Stimulated activated CD4-positive, alpha-beta T cell treated with anti-CD3 and anti-CD28 coated beads, Interleukin-1b, Interleukin-23, amount 100 ng/mL, for 4 hours (primary cell): ENCODE measurements at regions not wholly inside any gene's neighbourhood (a gene's known extent, or its start where the extent isn't known, plus 50 kb on each side); places are given as distances from the start of the nearest gene placed in this dataset.
"Not testable (repeated sequence)": the region's sequence is repeated elsewhere in the genome, so short reads cannot be mapped to it uniquely, and the experiment has no call there.

Experiments used
- DNase-seq, 2 donors: peaks; one replicate each; pipeline ENCODE4 v3.0.0-alpha.2; 2020; ENCODE audit warnings: low read depth in 2 of 2

GRCh38 chr3:17836919-17837318 lies 94.5 kb upstream of the TBC1D5 start:
- DNase-seq, result no peak

GRCh38 chr3:17836092-17836491 lies 93.7 kb upstream of the TBC1D5 start:
- no peak for DNase-seq

DNA sequence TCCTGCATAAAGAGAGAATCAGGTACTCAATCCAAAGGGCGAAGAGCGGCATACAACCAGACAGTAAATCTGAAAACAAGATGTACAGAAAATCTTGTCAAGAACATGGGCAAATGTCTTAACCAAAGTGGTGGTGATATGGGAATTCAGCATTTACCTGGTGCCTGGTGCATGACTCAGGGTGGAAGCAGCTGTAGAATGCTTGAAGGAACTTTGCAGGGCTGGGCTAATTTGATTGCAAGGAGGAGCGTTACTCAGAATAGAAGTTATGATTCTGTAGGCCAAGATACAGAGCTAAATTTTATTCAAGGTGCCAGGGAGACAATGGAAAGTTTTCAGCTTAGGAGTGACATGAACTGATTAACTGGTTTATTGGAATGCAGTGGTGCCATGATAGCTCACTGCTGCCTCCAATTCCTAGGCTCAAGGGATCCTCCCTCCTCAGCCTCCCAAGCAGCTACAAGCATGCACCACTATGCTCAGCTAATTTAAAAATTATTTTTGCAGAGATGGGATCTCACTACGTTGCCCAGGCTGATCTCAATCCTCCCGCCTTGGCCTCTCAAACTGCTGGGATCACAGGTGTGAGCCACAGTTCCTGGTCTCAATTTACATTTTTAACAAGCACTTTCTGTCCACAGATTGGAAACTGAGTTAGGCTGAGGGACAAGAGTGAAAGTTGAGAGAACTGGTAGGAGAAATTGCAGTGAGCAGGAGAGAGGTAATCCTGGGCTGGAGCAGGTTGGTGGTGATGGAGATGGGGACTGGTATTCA lies 91.5 kb upstream of the TBC1D5 start:
- no peak for DNase-seq

DNA sequence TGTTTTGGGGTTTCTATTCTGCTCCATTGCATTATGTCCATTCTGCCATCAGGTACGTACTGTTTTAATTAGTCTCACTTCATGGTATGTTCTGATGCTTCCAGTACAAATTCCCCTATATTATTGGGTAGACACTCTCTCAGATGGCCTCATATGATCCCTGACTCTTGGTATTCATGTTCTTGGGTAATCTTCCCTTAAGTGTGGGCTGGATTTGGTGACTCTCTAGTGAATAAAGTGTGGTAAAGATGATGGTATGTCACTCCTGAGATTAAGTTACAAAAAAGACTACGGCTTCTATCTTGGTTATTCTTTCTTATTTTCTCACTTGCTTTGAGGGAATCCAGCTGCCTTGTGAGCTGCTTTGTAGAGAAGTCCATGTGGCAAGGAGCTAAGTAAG lies 89.6 kb upstream of the TBC1D5 start:
- DNase-seq, result no peak

DNA sequence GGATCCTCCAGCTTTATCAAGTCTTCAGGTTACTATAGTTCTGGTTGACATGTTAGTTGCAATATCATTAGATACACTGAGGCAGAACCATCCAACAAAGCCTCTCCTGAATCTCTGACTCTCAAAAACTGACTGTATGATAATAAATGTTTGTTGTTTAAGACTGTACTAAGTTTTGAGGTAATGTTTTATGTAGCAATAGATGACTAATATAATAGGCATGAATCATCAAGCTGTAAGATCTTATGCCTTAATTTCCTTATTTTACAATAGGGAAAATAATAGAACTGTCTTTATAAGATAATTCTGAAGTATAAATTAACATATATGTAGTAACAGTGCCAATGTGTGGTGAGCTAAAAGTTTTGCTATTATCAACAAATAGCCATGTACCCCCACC lies 88.9 kb upstream of the TBC1D5 start:
- DNase-seq, result no peak

- no peak for DNase-seq
Observed at GRCh38 chr3:17830788-17831187, 88.4 kb upstream of the TBC1D5 start.

GRCh38 chr3:17828388-17828787 lies 86.0 kb upstream of the TBC1D5 start:
- DNase-seq, result no peak

GRCh38 chr3:17825298-17825697 lies 82.9 kb upstream of the TBC1D5 start:
- DNase-seq, result no peak

GRCh38 chr3:17823816-17824215 lies 81.4 kb upstream of the TBC1D5 start:
- DNase-seq, result no peak

DNA sequence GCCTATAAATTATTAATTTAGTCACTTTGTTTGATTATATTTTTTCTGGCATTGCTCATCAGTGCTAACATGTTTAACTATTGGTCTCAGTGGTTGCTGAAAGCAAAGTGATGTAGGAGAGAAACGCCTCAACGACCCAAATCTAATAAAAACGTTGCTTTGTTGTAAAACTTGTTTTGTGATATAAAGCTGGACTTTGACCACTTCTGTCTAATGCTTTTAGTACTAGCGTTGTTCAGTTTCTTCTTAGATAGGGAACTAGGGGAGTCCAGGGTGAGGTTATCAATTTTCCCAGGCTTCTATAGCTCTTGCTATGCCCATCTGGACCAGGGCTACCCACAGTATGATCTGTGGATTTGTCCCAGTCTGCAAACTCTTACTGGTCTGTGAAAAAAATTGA lies 80.6 kb upstream of the TBC1D5 start:
- no peak for DNase-seq

- no peak for DNase-seq
Observed at GRCh38 chr3:17820704-17821103, 78.3 kb upstream of the TBC1D5 start.

DNA sequence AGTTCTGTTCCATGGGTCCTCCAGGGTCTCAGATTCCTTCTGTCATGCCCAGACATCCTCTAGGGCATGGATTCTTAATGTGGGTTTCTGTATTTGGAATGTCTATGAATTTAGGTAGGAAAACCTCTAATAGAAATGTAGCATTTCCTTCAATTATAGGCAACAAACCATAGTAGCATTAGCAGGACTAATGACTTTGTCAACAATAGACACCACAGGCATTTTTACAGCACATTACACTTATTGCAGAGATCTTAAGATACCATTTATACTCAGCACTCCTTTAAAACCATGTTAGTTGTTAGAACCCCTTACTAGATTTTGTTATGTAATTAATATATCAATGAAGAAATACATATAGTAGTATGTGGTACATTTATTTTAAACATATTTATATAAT lies 77.8 kb upstream of the TBC1D5 start:
- DNase-seq, result no peak

GRCh38 chr3:17817973-17818372 lies 75.5 kb upstream of the TBC1D5 start:
- DNase-seq, result not testable (repeated sequence)

DNA sequence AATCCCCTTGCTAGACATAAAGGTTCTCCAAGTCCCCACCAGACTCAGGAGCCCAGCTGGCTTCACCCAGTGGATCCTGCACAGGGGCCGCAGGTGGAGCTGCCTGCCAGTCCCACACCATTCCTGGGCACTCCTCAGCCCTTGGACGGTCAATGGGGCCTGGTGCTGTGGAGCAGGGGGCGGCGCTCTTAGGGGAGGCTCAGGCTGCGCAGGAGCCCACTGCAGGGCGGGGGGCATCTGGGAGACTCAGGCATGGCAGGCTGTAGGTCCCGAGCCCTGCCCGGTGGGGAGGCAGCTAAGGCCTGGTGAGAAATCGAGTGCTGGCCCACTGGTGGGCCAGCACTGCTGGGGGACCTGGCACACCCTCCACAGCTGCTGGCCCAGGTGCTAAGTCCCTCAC lies 75.1 kb upstream of the TBC1D5 start:
- no peak for DNase-seq

- not testable (repeated sequence) for DNase-seq
Observed at GRCh38 chr3:17816839-17817238, 74.4 kb upstream of the TBC1D5 start.

- not testable (repeated sequence) for DNase-seq
Observed at GRCh38 chr3:17812328-17812727, 69.9 kb upstream of the TBC1D5 start.

GRCh38 chr3:17811646-17812045 lies 69.2 kb upstream of the TBC1D5 start:
- DNase-seq, result no peak

DNA sequence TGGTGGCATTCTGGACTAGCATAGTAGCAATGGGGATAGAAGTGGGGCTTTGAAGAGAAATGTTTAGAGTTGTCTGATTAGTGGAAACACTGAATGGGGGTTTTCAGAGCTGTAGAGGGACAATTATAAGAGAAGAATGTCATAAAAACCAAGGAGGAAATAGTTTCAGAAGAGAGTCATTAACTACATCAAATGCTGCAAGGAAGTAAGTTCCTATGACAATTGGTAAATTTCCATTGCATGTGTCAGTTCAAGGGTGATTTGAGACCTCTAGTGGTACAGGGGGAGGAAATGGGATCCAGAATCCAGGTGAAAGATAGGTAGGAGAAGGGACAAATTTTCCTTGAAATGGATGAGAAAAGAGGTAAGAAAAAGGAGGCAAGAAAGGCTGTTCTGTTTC lies 68.3 kb upstream of the TBC1D5 start:
- no peak for DNase-seq

DNA sequence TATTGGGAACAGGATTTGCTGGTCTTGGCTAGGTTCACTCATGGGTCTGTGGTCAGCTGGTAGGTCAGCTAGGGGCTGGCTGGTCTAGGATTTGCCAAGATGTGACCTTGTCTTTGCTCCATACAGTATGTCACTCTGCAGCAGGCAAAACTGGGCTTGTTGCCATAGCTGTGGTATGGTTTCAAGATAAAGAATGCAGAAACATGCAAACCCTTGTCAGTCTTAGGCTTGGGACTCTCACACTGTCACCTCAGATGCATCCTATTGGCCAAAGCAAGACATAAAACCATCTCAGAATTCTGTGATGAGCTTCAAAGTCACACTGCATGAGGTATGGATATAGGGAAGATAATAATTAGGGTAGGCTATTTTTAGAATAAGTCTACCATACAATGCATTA lies 66.6 kb upstream of the TBC1D5 start:
- no peak for DNase-seq

DNA sequence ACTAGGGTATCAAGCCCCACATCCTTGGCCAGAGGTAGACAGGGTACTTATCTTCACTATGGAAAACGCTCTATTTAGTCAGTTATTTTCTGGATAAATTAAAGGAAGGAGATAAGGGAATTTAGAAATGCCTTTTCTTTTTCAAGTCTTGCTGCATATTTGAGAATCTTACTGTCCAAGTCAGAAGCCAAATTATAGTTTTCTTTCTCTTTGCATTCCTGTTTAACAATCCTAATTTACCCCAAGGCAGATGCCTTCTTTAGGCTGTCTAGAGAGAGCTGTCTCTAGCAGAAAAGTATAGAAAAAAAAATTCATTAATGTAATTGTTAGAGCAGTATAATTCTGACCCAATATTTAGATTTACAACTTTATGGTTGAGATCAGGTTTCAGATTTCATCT lies 64.4 kb upstream of the TBC1D5 start:
- no peak for DNase-seq

- DNase-seq, result no peak
Observed at GRCh38 chr3:17806201-17806600, 63.8 kb upstream of the TBC1D5 start.

GRCh38 chr3:17805461-17805940 lies 63.1 kb upstream of the TBC1D5 start:
- DNase-seq, result no peak

DNA sequence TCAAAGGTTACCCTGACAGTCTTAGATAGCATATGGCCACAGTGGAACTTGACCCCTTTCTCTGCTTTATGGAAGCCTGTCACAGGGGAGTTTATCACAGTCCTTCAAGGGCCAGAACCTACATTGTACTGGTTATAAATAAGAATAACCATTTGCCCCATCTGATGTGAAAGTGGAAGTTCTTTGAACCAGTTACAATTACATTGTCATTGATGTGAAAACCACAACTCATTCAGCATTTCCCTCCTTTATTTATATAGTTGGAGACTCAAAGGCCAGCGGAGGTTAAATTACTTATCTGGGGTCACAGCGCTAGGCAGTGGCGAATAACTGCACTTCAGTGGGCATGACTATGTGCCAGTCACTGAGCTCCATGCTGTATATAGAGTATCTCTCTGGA lies 60.5 kb upstream of the TBC1D5 start:
- no peak for DNase-seq

GRCh38 chr3:17801131-17801530 lies 58.7 kb upstream of the TBC1D5 start:
- no peak for DNase-seq
